HepG2 (cell line): ENCODE measurements at regions not wholly inside any gene's neighbourhood (a gene's known extent, or its start where the extent isn't known, plus 50 kb on each side); places are given as distances from the start of the nearest gene placed in this dataset.

ENCODE experiments used
- ATAC-seq: fragments of 200-7000 bp; cut with Tn5 transposase; 3 replicates; pipeline ENCODE4 v1.9.1; 2020; ENCODE audit warnings: mild to moderate bottlenecking, moderate library complexity
- BruUV-seq: library from RNA; stranded (reverse); fragments of 400-500 nt; replicated peaks from 2 replicates; lab custom pipeline; 2021; lab: Mats Ljungman, UMichigan
- CTCF ChIA-PET: fragments of 300-600 bp; formaldehyde crosslinking; extraction: SDS; loops from one replicate; lab custom pipeline; 2021; ENCODE audit warnings: low total read pairs, inconsistent platforms, low intra/inter-chr PET ratio; lab: Yijun Ruan, JAX
- POLR2A ChIA-PET: fragments of 350-600 bp; sonication (Branson Sonifier 250); formaldehyde crosslinking; loops from one replicate; lab custom pipeline; 2020; ENCODE audit warnings: antibody characterized with exemption, inconsistent platforms; lab: Yijun Ruan, JAX
- DNase-seq: peaks from one replicate; pipeline ENCODE4 v3.0.0-alpha.2; 2015; ENCODE audit warnings: low spot score
- FAIRE-seq: peaks from 3 replicates; lab custom pipeline; 2011; peaks lifted over from hg19 to GRCh38; lab: Jason Lieb, UNC
- H2AFZ ChIP-seq: one replicate; pipeline ENCODE4 v1.6.1; 2011; ENCODE audit warnings: low read length, inconsistent platforms
- H3K27ac ChIP-seq: fragments of 300-600 bp; 3 replicates; pipeline ENCODE4 v1.8.0; 2011; ENCODE audit warnings: mixed run types, mild to moderate bottlenecking, mixed read lengths, low read length, inconsistent platforms; ENCODE audit not compliant: insufficient read depth; ENCODE audit errors: extremely low read length
- H3K27me3 ChIP-seq, 2 experiments: fragments of 200-600 bp in 1 of 2; 2 replicates in 1 of 2; 3 replicates in 1 of 2; pipeline versions ENCODE4 v1.6.0 to v1.8.0; 2011; ENCODE audit warnings: low read length in 2 of 2, mild to moderate bottlenecking in 2 of 2, moderate library complexity in 2 of 2, inconsistent platforms in 1 of 2; ENCODE audit not compliant: insufficient read depth in 2 of 2, control insufficient read depth in 1 of 2
- H3K36me3 ChIP-seq, 2 experiments: fragments of 200-600 bp in 1 of 2; replicated peaks in 1 of 2; 2 replicates in 1 of 2; 3 replicates in 1 of 2; pipeline versions ENCODE4 v1.5.1 to v1.8.0; 2011; ENCODE audit warnings: low read length in 2 of 2, inconsistent platforms in 1 of 2; ENCODE audit not compliant: insufficient read depth in 2 of 2, control insufficient read depth in 1 of 2
- H3K4me1 ChIP-seq: 2 replicates; pipeline ENCODE4 v1.5.1; 2012; ENCODE audit warnings: low read length, inconsistent platforms; ENCODE audit not compliant: insufficient read depth
- H3K4me2 ChIP-seq: 2 replicates; pipeline ENCODE4 v1.6.0; 2011; ENCODE audit warnings: low read depth, low read length, inconsistent platforms
- H3K4me3 ChIP-seq, 3 experiments: fragments of 200-600 bp in 1 of 3; sonication (generic), shearing (Covaris generic) in 1 of 3; replicated peaks in 1 of 3; 2 replicates each; pipeline ENCODE4 v1.5.1; 2011 to 2016; ENCODE audit warnings: low read length in 3 of 3, inconsistent platforms in 2 of 3, low read depth in 2 of 3, mild to moderate bottlenecking in 2 of 3, control low read depth in 1 of 3, mixed read lengths in 1 of 3; ENCODE audit not compliant: insufficient read depth in 1 of 3
- H3K79me2 ChIP-seq: one replicate; pipeline ENCODE4 v1.6.1; 2011; ENCODE audit warnings: low read length, inconsistent platforms; ENCODE audit not compliant: insufficient read depth
- H3K9ac ChIP-seq: 2 replicates; pipeline ENCODE4 v1.6.0; 2011; ENCODE audit warnings: mild to moderate bottlenecking, low read depth, low read length, inconsistent platforms; ENCODE audit not compliant: insufficient read depth
- H3K9me3 ChIP-seq: 2 replicates; pipeline ENCODE4 v1.5.1; 2012; ENCODE audit warnings: mild to moderate bottlenecking, low read length
- H4K20me1 ChIP-seq: 2 replicates; pipeline ENCODE4 v1.6.0; 2011; ENCODE audit warnings: inconsistent platforms, mild to moderate bottlenecking, low read length, moderate library complexity; ENCODE audit not compliant: insufficient read depth
- BCL6 ChIP-seq: IDR thresholded peaks from 2 replicates; pipeline ENCODE4 v1.6.1; 2016; ENCODE audit warnings: missing genetic modification reagents, missing compliant biosample characterization
- CBX5 ChIP-seq: sonication (generic); formaldehyde crosslinking; IDR thresholded peaks from 2 replicates; pipeline ENCODE4 v1.4.0; 2020; ENCODE audit warnings: missing genetic modification reagents, borderline replicate concordance
- ELF4 ChIP-seq: sonication (generic); formaldehyde crosslinking; IDR thresholded peaks from 2 replicates; pipeline ENCODE4 v1.5.0; 2020; ENCODE audit warnings: missing genetic modification reagents, mild to moderate bottlenecking, moderate library complexity, borderline replicate concordance
- FOSL2 ChIP-seq: sonication (generic); formaldehyde crosslinking; IDR thresholded peaks from 2 replicates; pipeline ENCODE4 v1.4.0; 2020; ENCODE audit warnings: missing genetic modification reagents
- ISX ChIP-seq: sonication (generic); formaldehyde crosslinking; conservative IDR thresholded peaks from 2 replicates; pipeline ENCODE4 v1.5.0; 2020; ENCODE audit warnings: missing genetic modification reagents
- KLF15 ChIP-seq: sonication (generic); formaldehyde crosslinking; IDR thresholded peaks from 2 replicates; pipeline ENCODE4 v1.8.1; 2023; ENCODE audit warnings: borderline replicate concordance, mild to moderate bottlenecking, inconsistent platforms, missing genetic modification reagents, mixed read lengths
- RFX1 ChIP-seq: fragments of 450-650 bp; IDR thresholded peaks from 2 replicates; pipeline ENCODE4 v1.6.1; 2017
- ZMYM4 ChIP-seq: sonication (generic); formaldehyde crosslinking; IDR thresholded peaks from 2 replicates; pipeline ENCODE4 v1.8.1; 2023; ENCODE audit warnings: mild to moderate bottlenecking, missing genetic modification reagents
- ZNF20 ChIP-seq: sonication (generic); formaldehyde crosslinking; IDR thresholded peaks from 2 replicates; pipeline ENCODE4 v1.4.0; 2020; ENCODE audit warnings: mild to moderate bottlenecking, moderate library complexity, missing genetic modification reagents
- ZNF543 ChIP-seq: sonication (generic); formaldehyde crosslinking; IDR thresholded peaks from 2 replicates; pipeline ENCODE4 v1.4.0; 2020; ENCODE audit warnings: mild to moderate bottlenecking, missing genetic modification reagents
- ZNF614 ChIP-seq: IDR thresholded peaks from 2 replicates; pipeline ENCODE4 v1.6.1; 2018; ENCODE audit warnings: missing biosample characterization, missing genetic modification reagents, inconsistent platforms, borderline replicate concordance
- ZNF775 ChIP-seq: sonication (generic); formaldehyde crosslinking; IDR thresholded peaks from 2 replicates; pipeline ENCODE4 v1.4.0; 2020; ENCODE audit warnings: missing genetic modification reagents, mild to moderate bottlenecking, moderate library complexity, borderline replicate concordance
- ZNF878 ChIP-seq: sonication (generic); formaldehyde crosslinking; IDR thresholded peaks from 2 replicates; pipeline ENCODE4 v1.8.1; 2023; ENCODE audit warnings: mild to moderate bottlenecking, missing genetic modification reagents, moderate library complexity
- WGBS: methylation state at CpG from one replicate; pipeline ENCODE4 v1.1.6; 2017; ENCODE audit warnings: low lambda C conversion rate; 5-methylcytosine and 5-hydroxymethylcytosine counted together
- in situ Hi-C: cut with HindIII; loops from 2 replicates; pipeline ENCODE4 v1.10.0; 2017; ENCODE audit warnings: low pct_unique_long_range_greater_than_20kb; ENCODE audit not compliant: extremely low pct_ligation_motif_present
- intact Hi-C: fragments of 100-400 bp; cut with micrococcal nuclease; formaldehyde crosslinking; loops from one replicate; pipeline ENCODE4 v1.10.0; 2022; ENCODE audit not compliant: unreplicated experiment
- TF ChIP-seq, protein P1 (sequence below): sonication (generic); formaldehyde crosslinking; IDR thresholded peaks from 2 replicates; pipeline ENCODE4 v1.5.0; 2020; ENCODE audit warnings: mild to moderate bottlenecking, missing genetic modification reagents, moderate library complexity
- TF ChIP-seq, protein P2 (sequence below): sonication (generic); formaldehyde crosslinking; IDR thresholded peaks from 2 replicates; pipeline ENCODE4 v1.4.0; 2020; ENCODE audit warnings: missing genetic modification reagents, low read depth, mild to moderate bottlenecking, borderline replicate concordance
- TF ChIP-seq, protein P3 (sequence below): sonication (generic); formaldehyde crosslinking; IDR thresholded peaks from 2 replicates; pipeline ENCODE4 v1.4.0; 2020; ENCODE audit warnings: missing genetic modification reagents, borderline replicate concordance
- TF ChIP-seq, protein P4 (sequence below): sonication (generic); formaldehyde crosslinking; IDR thresholded peaks from 2 replicates; pipeline ENCODE4 v1.4.0; 2020; ENCODE audit warnings: mild to moderate bottlenecking, missing genetic modification reagents
- TF ChIP-seq, protein P5 (sequence below): sonication (generic); IDR thresholded peaks from 2 replicates; pipeline ENCODE4 v1.6.1; 2016; ENCODE audit warnings: low read depth, borderline replicate concordance
- TF ChIP-seq, protein P6 (sequence below), 2 experiments: fragments of 450-650 bp in 1 of 2; sonication (generic) in 1 of 2; formaldehyde crosslinking; IDR thresholded peaks; 2 replicates each; pipeline versions ENCODE4 v1.5.0 to v1.8.0; 2020 to 2022; ENCODE audit warnings: mild to moderate bottlenecking in 1 of 2, missing genetic modification reagents in 1 of 2

DNA sequence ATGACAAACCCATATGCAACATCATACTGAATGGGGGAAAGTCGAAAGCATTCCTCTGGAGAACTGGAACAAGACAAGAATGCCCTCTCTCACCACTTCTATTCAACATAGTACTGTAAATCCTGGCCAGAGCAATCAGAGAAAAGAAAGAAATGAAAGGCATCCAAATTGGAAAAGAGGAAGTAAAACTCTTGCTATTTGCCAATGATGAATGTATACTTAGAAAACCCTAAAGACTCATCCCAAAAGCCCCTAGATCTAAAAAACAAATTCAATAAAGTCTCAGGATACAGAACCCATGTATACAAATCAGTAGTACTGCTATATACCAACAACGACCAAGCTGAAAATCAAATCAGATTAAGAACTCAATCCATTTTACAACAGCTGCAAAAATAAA lies 66.9 kb downstream of the SPATA31C2 start (continued):
- no peak for TF ChIP-seq FOSL2 (CRISPR knock-in tag)
- TF ChIP-seq, all 625 proteins: peak for 0

DNA sequence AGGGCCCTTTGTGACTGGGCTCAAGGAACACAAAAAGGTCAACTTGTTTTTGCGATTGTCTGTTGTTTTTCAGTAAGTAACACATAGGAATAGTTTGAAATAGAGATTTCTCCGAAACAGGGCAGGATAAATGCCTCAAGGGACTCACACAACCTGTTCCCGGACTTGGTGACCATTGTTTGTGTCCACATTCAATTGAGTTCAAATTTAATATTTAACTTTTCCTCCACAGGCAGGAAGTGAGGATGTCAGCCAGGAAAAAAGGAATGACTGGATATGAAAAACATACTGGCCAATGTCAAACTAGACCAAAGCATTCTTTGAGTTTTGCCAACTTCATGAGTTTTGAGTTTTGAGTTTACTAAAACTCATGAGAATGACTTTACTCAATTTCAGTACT lies 72.7 kb downstream of the SPATA31C2 start:
- ChIA-PET POLR2A (no interaction called here), CTCF (no interaction called here)
- no peaks in the 10 kb centered on the region for H3K79me2 ChIP-seq
- 25% methylated on average over 3 of the region's 3 CpGs for WGBS
- no peaks in the 10 kb centered on the region for H4K20me1 ChIP-seq
- no peak overlapping the region for H2AFZ ChIP-seq
- ATAC-seq, result no peak
- no peak overlapping the region for H3K4me2 ChIP-seq
- BruUV-seq, result no TSS peak
- no peak for DNase-seq
- H3K27ac ChIP-seq, result no peak overlapping the region
- no peak overlapping the region for H3K9ac ChIP-seq
- H3K4me3 ChIP-seq, result no peak overlapping the region
- no peaks in the 10 kb centered on the region for H3K27me3 ChIP-seq
- intact Hi-C loops (no loop called here), in situ Hi-C loops (no loop called here)
- H3K4me1 ChIP-seq, result no peaks in the 10 kb centered on the region
- H3K9me3 ChIP-seq, result no peaks in the 10 kb centered on the region
- H3K36me3 ChIP-seq, result no peaks in the 10 kb centered on the region
- FAIRE-seq, result no peak
- no peak for TF ChIP-seq RFX1
- no peak for TF ChIP-seq ZNF775
- TF ChIP-seq ZNF878 (CRISPR knock-in tag), result no peak
- no peak for TF ChIP-seq CBX5 (CRISPR knock-in tag)
- TF ChIP-seq ZNF614 (CRISPR knock-in tag), result no peak
- TF ChIP-seq ELF4 (CRISPR knock-in tag), result no peak
- no peak for TF ChIP-seq KLF15 (CRISPR knock-in tag)
- no peak for TF ChIP-seq ZMYM4 (CRISPR knock-in tag)
- TF ChIP-seq, protein P1, sequence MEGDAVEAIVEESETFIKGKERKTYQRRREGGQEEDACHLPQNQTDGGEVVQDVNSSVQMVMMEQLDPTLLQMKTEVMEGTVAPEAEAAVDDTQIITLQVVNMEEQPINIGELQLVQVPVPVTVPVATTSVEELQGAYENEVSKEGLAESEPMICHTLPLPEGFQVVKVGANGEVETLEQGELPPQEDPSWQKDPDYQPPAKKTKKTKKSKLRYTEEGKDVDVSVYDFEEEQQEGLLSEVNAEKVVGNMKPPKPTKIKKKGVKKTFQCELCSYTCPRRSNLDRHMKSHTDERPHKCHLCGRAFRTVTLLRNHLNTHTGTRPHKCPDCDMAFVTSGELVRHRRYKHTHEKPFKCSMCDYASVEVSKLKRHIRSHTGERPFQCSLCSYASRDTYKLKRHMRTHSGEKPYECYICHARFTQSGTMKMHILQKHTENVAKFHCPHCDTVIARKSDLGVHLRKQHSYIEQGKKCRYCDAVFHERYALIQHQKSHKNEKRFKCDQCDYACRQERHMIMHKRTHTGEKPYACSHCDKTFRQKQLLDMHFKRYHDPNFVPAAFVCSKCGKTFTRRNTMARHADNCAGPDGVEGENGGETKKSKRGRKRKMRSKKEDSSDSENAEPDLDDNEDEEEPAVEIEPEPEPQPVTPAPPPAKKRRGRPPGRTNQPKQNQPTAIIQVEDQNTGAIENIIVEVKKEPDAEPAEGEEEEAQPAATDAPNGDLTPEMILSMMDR (CRISPR knock-in tag), result no peak
- TF ChIP-seq BCL6 (CRISPR knock-in tag), result no peak
- TF ChIP-seq, protein P2, sequence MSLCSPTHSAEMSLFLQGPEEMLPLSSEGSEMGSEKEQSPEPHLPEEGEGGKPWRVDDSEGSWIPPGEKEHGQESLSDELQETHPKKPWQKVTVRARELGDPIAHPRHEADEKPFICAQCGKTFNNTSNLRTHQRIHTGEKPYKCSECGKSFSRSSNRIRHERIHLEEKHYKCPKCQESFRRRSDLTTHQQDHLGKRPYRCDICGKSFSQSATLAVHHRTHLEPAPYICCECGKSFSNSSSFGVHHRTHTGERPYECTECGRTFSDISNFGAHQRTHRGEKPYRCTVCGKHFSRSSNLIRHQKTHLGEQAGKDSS, result no peak
- TF ChIP-seq ZNF543, result no peak
- no peak for TF ChIP-seq ISX (CRISPR knock-in tag)
- TF ChIP-seq, protein P3, sequence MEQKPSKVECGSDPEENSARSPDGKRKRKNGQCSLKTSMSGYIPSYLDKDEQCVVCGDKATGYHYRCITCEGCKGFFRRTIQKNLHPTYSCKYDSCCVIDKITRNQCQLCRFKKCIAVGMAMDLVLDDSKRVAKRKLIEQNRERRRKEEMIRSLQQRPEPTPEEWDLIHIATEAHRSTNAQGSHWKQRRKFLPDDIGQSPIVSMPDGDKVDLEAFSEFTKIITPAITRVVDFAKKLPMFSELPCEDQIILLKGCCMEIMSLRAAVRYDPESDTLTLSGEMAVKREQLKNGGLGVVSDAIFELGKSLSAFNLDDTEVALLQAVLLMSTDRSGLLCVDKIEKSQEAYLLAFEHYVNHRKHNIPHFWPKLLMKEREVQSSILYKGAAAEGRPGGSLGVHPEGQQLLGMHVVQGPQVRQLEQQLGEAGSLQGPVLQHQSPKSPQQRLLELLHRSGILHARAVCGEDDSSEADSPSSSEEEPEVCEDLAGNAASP (CRISPR knock-in tag), result no peak
- TF ChIP-seq, protein P4, sequence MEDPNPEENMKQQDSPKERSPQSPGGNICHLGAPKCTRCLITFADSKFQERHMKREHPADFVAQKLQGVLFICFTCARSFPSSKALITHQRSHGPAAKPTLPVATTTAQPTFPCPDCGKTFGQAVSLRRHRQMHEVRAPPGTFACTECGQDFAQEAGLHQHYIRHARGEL (CRISPR knock-in tag), result no peak
- TF ChIP-seq, protein P5, sequence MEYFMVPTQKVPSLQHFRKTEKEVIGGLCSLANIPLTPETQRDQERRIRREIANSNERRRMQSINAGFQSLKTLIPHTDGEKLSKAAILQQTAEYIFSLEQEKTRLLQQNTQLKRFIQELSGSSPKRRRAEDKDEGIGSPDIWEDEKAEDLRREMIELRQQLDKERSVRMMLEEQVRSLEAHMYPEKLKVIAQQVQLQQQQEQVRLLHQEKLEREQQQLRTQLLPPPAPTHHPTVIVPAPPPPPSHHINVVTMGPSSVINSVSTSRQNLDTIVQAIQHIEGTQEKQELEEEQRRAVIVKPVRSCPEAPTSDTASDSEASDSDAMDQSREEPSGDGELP, result no peak
- TF ChIP-seq, protein P6, sequence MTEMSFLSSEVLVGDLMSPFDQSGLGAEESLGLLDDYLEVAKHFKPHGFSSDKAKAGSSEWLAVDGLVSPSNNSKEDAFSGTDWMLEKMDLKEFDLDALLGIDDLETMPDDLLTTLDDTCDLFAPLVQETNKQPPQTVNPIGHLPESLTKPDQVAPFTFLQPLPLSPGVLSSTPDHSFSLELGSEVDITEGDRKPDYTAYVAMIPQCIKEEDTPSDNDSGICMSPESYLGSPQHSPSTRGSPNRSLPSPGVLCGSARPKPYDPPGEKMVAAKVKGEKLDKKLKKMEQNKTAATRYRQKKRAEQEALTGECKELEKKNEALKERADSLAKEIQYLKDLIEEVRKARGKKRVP (CRISPR knock-in tag; IDR thresholded peaks at IDR 0.05), result no peak
- no peak for TF ChIP-seq ZNF20 (CRISPR knock-in tag)
